SK-N-SH (cell line): ENCODE measurements at regions not wholly inside any gene's neighbourhood (a gene's known extent, or its start where the extent isn't known, plus 50 kb on each side); places are given as distances from the start of the nearest gene placed in this dataset.

Experiments used
- CTCF ChIA-PET: fragments of 300-600, 350-600 bp; formaldehyde crosslinking; extraction: SDS; loops from one replicate; lab custom pipeline; 2021; lab: Yijun Ruan, JAX
- POLR2A ChIA-PET: fragments of 350-600 bp; sonication (Branson Sonifier 250); formaldehyde crosslinking; extraction: SDS; loops from one replicate; lab custom pipeline; 2020; ENCODE audit warnings: antibody characterized with exemption, inconsistent platforms; lab: Yijun Ruan, JAX
- DNase-seq: peaks from one replicate; pipeline ENCODE4 v3.0.0; 2012
- H2AFZ ChIP-seq: fragments of 200-600 bp; sonication (generic); 2 replicates; pipeline ENCODE4 v1.8.1; 2016; ENCODE audit warnings: antibody characterized with exemption, mild to moderate bottlenecking, low read depth
- H3F3A ChIP-seq: fragments of 200-600 bp; sonication (generic); replicated peaks from 2 replicates; pipeline ENCODE3; 2016; ENCODE audit warnings: antibody characterized with exemption, mild to moderate bottlenecking; ENCODE audit not compliant: insufficient read depth
- H3K27ac ChIP-seq, 2 experiments: fragments of 200-500 bp in 1 of 2; fragments of 200-600 bp in 1 of 2; sonication (Bioruptor generic) in 1 of 2; sonication (generic), shearing (Covaris generic) in 1 of 2; 2 replicates each; pipeline versions ENCODE4 v1.5.1 to v1.6.1; 2014 to 2016; ENCODE audit warnings: low read depth in 2 of 2, inconsistent platforms in 1 of 2, low read length in 1 of 2, mild to moderate bottlenecking in 1 of 2, mixed read lengths in 1 of 2
- H3K27me3 ChIP-seq: fragments of 200-600 bp; sonication (generic), shearing (Covaris generic); 2 replicates; pipeline ENCODE4 v1.6.1; 2016; ENCODE audit warnings: mixed run types; ENCODE audit not compliant: insufficient read depth
- H3K36me3 ChIP-seq, 2 experiments: fragments of 200-500 bp in 1 of 2; fragments of 200-600 bp in 1 of 2; sonication (Bioruptor generic) in 1 of 2; sonication (generic) in 1 of 2; replicated peaks in 1 of 2; 2 replicates each; pipeline versions ENCODE3 to v1.5.1; 2014 to 2016; ENCODE audit warnings: low read length in 1 of 2, mild to moderate bottlenecking in 1 of 2; ENCODE audit not compliant: insufficient read depth in 2 of 2, control insufficient read depth in 1 of 2
- H3K4me1 ChIP-seq, 2 experiments: fragments of 200-500 bp in 1 of 2; fragments of 200-600 bp in 1 of 2; sonication (Bioruptor generic) in 1 of 2; sonication (generic), shearing (Covaris generic) in 1 of 2; 2 replicates each; pipeline versions ENCODE4 v1.5.1 to v1.6.1; 2014 to 2016; ENCODE audit warnings: low read depth in 1 of 2, low read length in 1 of 2, mixed run types in 1 of 2; ENCODE audit not compliant: insufficient read depth in 2 of 2, control insufficient read depth in 1 of 2
- H3K4me2 ChIP-seq: fragments of 200-600 bp; sonication (generic), shearing (Covaris generic); 2 replicates; pipeline ENCODE4 v1.6.1; 2017; ENCODE audit warnings: mixed run types
- H3K4me3 ChIP-seq, 2 experiments: fragments of 200-500 bp in 1 of 2; fragments of 200-600 bp in 1 of 2; sonication (Bioruptor generic) in 1 of 2; sonication (generic), shearing (Covaris generic) in 1 of 2; 2 replicates each; pipeline versions ENCODE4 v1.5.1 to v1.8.1; 2014 to 2016; ENCODE audit warnings: low read depth in 2 of 2, inconsistent platforms in 1 of 2, low read length in 1 of 2, mild to moderate bottlenecking in 1 of 2, mixed read lengths in 1 of 2, moderate library complexity in 1 of 2
- H3K79me2 ChIP-seq: fragments of 200-600 bp; sonication (generic); 2 replicates; pipeline ENCODE4 v1.8.1; 2017; ENCODE audit warnings: mild to moderate bottlenecking; ENCODE audit not compliant: insufficient read depth
- H3K9ac ChIP-seq: fragments of 200-600 bp; sonication (generic); 2 replicates; pipeline ENCODE4 v1.6.1; 2017; ENCODE audit warnings: mixed run types
- H3K9me2 ChIP-seq: fragments of 200-600 bp; sonication (generic); 2 replicates; pipeline ENCODE4 v1.6.1; 2017; ENCODE audit warnings: mixed run types
- H3K9me3 ChIP-seq: fragments of 200-600 bp; sonication (generic); 2 replicates; pipeline ENCODE4 v1.6.1; 2017; ENCODE audit warnings: mixed run types, mild to moderate bottlenecking, moderate library complexity
- H4K20me1 ChIP-seq: fragments of 200-600 bp; sonication (generic); 2 replicates; pipeline ENCODE4 v1.6.1; 2017; ENCODE audit warnings: mild to moderate bottlenecking, mixed run types; ENCODE audit not compliant: insufficient read depth
- CHD2 ChIP-seq: fragments of 150-350 bp; IDR thresholded peaks from 2 replicates; pipeline ENCODE4 v1.6.1; 2018; ENCODE audit warnings: low read length; ENCODE audit not compliant: partially characterized antibody
- CTCF ChIP-seq: fragments of 200-600 bp; sonication (generic); IDR thresholded peaks from 2 replicates; pipeline ENCODE4 v1.6.1; 2017; ENCODE audit warnings: antibody characterized with exemption, mild to moderate bottlenecking, moderate library complexity
- FOSL2 ChIP-seq: IDR thresholded peaks from 2 replicates; pipeline ENCODE4 v1.4.0; 2012; ENCODE audit warnings: low read depth, mild to moderate bottlenecking, moderate library complexity, borderline replicate concordance
- GABPA ChIP-seq: IDR thresholded peaks from 2 replicates; pipeline ENCODE4 v1.4.0; 2012; ENCODE audit warnings: low read depth, mild to moderate bottlenecking
- IRF3 ChIP-seq: fragments of 150-350 bp; IDR thresholded peaks from 2 replicates; pipeline ENCODE4 v1.6.1; 2016; ENCODE audit warnings: mild to moderate bottlenecking, low read depth, low read length
- MAX ChIP-seq: IDR thresholded peaks from 2 replicates; pipeline ENCODE4 v1.4.0; 2012; ENCODE audit warnings: low read depth
- MEF2A ChIP-seq: IDR thresholded peaks from 2 replicates; pipeline ENCODE4 v1.4.0; 2012; ENCODE audit warnings: low read depth, borderline replicate concordance
- MXI1 ChIP-seq: IDR thresholded peaks from 2 replicates; pipeline ENCODE4 v1.6.1; 2012; ENCODE audit warnings: mild to moderate bottlenecking, low read depth, low read length, improper control_type of control experiment
- RCOR1 ChIP-seq: fragments of 150-350 bp; IDR thresholded peaks from 2 replicates; pipeline ENCODE4 v1.6.1; 2017; ENCODE audit warnings: antibody characterized with exemption, low read length
- REST ChIP-seq: IDR thresholded peaks from 2 replicates; pipeline ENCODE4 v1.6.1; 2012; ENCODE audit warnings: mild to moderate bottlenecking, low read depth, low read length, moderate library complexity
- whole genome bisulfite sequencing: methylation state at CpG from one replicate; pipeline ENCODE4 v1.1.6; 2017; ENCODE audit warnings: low lambda C conversion rate; 5-methylcytosine and 5-hydroxymethylcytosine counted together
- TF ChIP-seq, protein P1 (sequence below): IDR thresholded peaks from 2 replicates; pipeline ENCODE4; 2012

- Histone ChIP-seq H3K4me3 (no peak overlapping the region), H3F3A (no peaks in the 10 kb centered on the region), H3K9ac (no peak overlapping the region), H3K27me3 (peaks cover 12% of the 10 kb centered on the region; the same call in 1 of the 2 replicates), H3K4me1 (no peaks in the 10 kb centered on the region), H3K79me2 (no peaks in the 10 kb centered on the region), H3K9me2 (no peaks in the 10 kb centered on the region), H2AFZ (no peak overlapping the region), H3K4me2 (no peak overlapping the region), H4K20me1 (no peaks in the 10 kb centered on the region), H3K27ac (no peak overlapping the region), H3K9me3 (no peaks in the 10 kb centered on the region), H3K36me3 (no peaks in the 10 kb centered on the region)
- ChIA-PET CTCF (no interaction called here), POLR2A (no interaction called here)
- no peak for DNase-seq
- 24% methylated on average over 5 of the region's 5 CpGs for WGBS
- TF ChIP-seq RCOR1 = no peak
- no peak for TF ChIP-seq CHD2
- TF ChIP-seq IRF3 = no peak
- TF ChIP-seq FOSL2 = no peak
- no peak for TF ChIP-seq MAX
- no peak for TF ChIP-seq MXI1
- no peak for TF ChIP-seq MEF2A
- TF ChIP-seq CTCF = no peak
- no peak for TF ChIP-seq GABPA
Measured at GRCh38 chr5:132130918-132131715, 57.5 kb downstream of the CSF2 start.

GRCh38 chr5:132132138-132132537 lies 58.5 kb downstream of the CSF2 start:
- no peaks in the 10 kb centered on the region for H3K4me1 ChIP-seq
- ChIA-PET POLR2A (no interaction called here), CTCF (no interaction called here)
- WGBS = 100% methylated on average over 1 of the region's 1 CpG
- no peak overlapping the region for H3K27ac ChIP-seq
- no peak for DNase-seq
- TF ChIP-seq REST (no peak), RCOR1 (no peak)
- TF ChIP-seq, protein P1, sequence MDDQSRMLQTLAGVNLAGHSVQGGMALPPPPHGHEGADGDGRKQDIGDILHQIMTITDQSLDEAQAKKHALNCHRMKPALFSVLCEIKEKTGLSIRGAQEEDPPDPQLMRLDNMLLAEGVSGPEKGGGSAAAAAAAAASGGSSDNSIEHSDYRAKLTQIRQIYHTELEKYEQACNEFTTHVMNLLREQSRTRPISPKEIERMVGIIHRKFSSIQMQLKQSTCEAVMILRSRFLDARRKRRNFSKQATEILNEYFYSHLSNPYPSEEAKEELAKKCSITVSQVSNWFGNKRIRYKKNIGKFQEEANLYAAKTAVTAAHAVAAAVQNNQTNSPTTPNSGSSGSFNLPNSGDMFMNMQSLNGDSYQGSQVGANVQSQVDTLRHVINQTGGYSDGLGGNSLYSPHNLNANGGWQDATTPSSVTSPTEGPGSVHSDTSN = no peak
- H4K20me1 ChIP-seq = no peaks in the 10 kb centered on the region
- H3K36me3 ChIP-seq = no peaks in the 10 kb centered on the region
- H3K4me3 ChIP-seq = no peak overlapping the region
- no peak overlapping the region for H3K4me2 ChIP-seq
- H3K9me2 ChIP-seq = no peaks in the 10 kb centered on the region
- H3K9me3 ChIP-seq = no peaks in the 10 kb centered on the region
- H3F3A ChIP-seq = no peaks in the 10 kb centered on the region
- peaks cover 12% of the 10 kb centered on the region; the same call in 1 of the 2 replicates for H3K27me3 ChIP-seq
- H3K9ac ChIP-seq = no peak overlapping the region
- no peaks in the 10 kb centered on the region for H3K79me2 ChIP-seq
- no peak overlapping the region for H2AFZ ChIP-seq
